ENCODE measurements at regions not wholly inside any gene's neighbourhood (a gene's known extent, or its start where the extent isn't known, plus 50 kb on each side); places are given as distances from the start of the nearest gene placed in this dataset.
"Not testable (repeated sequence)": the region's sequence is repeated elsewhere in the genome, so short reads cannot be mapped to it uniquely, and the experiment has no call there.

GRCh38 chr13:19020988-19021387 is 160.6 kb downstream of the TUBA3C start:
- intact Hi-C loops (cut with DNase I): no loop called here
- DNase-seq: no peak

- DNase-seq: no peak
- intact Hi-C loops (cut with DNase I): no loop called here
These were observed 183.2 kb downstream of the TUBA3C start for GRCh38 chr13:18998389-18998788.

- peak in 3 of 42 donors; percentile 14 to 19 (median 18) for DNase-seq
- intact Hi-C loops (cut with DNase I): no loop called here
These were observed 185.0 kb downstream of the TUBA3C start for GRCh38 chr13:18996627-18997051.

- intact Hi-C loops (cut with DNase I): no loop called here
These were observed 185.4 kb downstream of the TUBA3C start for GRCh38 chr13:18996221-18996620.

GRCh38 chr13:18995259-18995873 is 186.3 kb downstream of the TUBA3C start:
- intact Hi-C loops (cut with DNase I): no loop called here

More at GRCh38 chr13:18996221-18996620, 185.4 kb downstream of the TUBA3C start:
- DNase-seq: no peak

GRCh38 chr13:18993884-18994660 is 187.6 kb downstream of the TUBA3C start:
- intact Hi-C loops (cut with DNase I): no loop called here
- DNase-seq: no peak

More at GRCh38 chr13:18995259-18995873, 186.3 kb downstream of the TUBA3C start:
- no peak for DNase-seq

GRCh38 chr13:18992791-18993190 is 188.8 kb downstream of the TUBA3C start:
- no peak for DNase-seq
- intact Hi-C loops (cut with DNase I): no loop called here

GRCh38 chr13:18991060-18991459 is 190.6 kb downstream of the TUBA3C start:
- peak in 15 of 42 donors; percentile 4 to 63 (median 29) for DNase-seq
- intact Hi-C loops (cut with DNase I): no loop called here

GRCh38 chr13:18978447-18978846 is 203.2 kb downstream of the TUBA3C start:
- DNase-seq: no peak
- intact Hi-C loops (cut with DNase I): no loop called here

GRCh38 chr13:18977857-18978256 is 203.8 kb downstream of the TUBA3C start:
- intact Hi-C loops (cut with DNase I): no loop called here
- DNase-seq: no peak

- DNase-seq: peak in 1 of 42 donors; percentile 34
- intact Hi-C loops (cut with DNase I): no loop called here
These were observed 209.9 kb downstream of the TUBA3C start for GRCh38 chr13:18971576-18972219.

- intact Hi-C loops (cut with DNase I): no loop called here
- DNase-seq: no peak
These were observed 216.2 kb downstream of the TUBA3C start for GRCh38 chr13:18965347-18965855.

- DNase-seq: no peak
- intact Hi-C loops (cut with DNase I): no loop called here
These were observed 216.7 kb downstream of the TUBA3C start for GRCh38 chr13:18964942-18965341.

GRCh38 chr13:18963684-18964083 is 217.9 kb downstream of the TUBA3C start:
- DNase-seq; intact Hi-C loops (cut with DNase I): not testable (repeated sequence)

GRCh38 chr13:18962168-18962734 is 219.4 kb downstream of the TUBA3C start:
- no peak for DNase-seq
- intact Hi-C loops (cut with DNase I): no loop called here

GRCh38 chr13:18961383-18962117 is 220.1 kb downstream of the TUBA3C start:
- intact Hi-C loops (cut with DNase I): no loop called here
- DNase-seq: no peak

GRCh38 chr13:18960637-18961227 is 220.9 kb downstream of the TUBA3C start:
- intact Hi-C loops (cut with DNase I): no loop called here
- DNase-seq: no peak

- intact Hi-C loops (cut with DNase I): no loop called here
- DNase-seq: no peak
These were observed 221.6 kb downstream of the TUBA3C start for GRCh38 chr13:18959996-18960395.

- DNase-seq: no peak
- intact Hi-C loops (cut with DNase I): no loop called here
These were observed 222.4 kb downstream of the TUBA3C start for GRCh38 chr13:18959229-18959628.
